DOHH2 (cell line): ENCODE measurements at regions not wholly inside any gene's neighbourhood (a gene's known extent, or its start where the extent isn't known, plus 50 kb on each side); places are given as distances from the start of the nearest gene placed in this dataset.

Experiments used
- H3F3A ChIP-seq: fragments of 200-600 bp; sonication (generic), shearing (Covaris generic); 2 replicates; pipeline ENCODE4 v1.6.0; 2016; ENCODE audit warnings: antibody characterized with exemption, mild to moderate bottlenecking; ENCODE audit not compliant: control insufficient read depth, insufficient read depth
- H3K27ac ChIP-seq: fragments of 200-600 bp; sonication (generic); 2 replicates; pipeline ENCODE4 v1.5.1; 2014; ENCODE audit warnings: low read depth, mild to moderate bottlenecking, low read length, moderate library complexity
- H3K27me3 ChIP-seq: fragments of 200-600 bp; sonication (generic); 2 replicates; pipeline ENCODE4 v1.6.1; 2014; ENCODE audit warnings: mild to moderate bottlenecking, low read length, mixed read lengths; ENCODE audit not compliant: control insufficient read depth
- H3K36me3 ChIP-seq: fragments of 200-600 bp; sonication (generic); 2 replicates; pipeline ENCODE4 v1.6.1; 2014; ENCODE audit warnings: mild to moderate bottlenecking, low read length, moderate library complexity, mixed read lengths; ENCODE audit not compliant: control insufficient read depth
- H3K4me1 ChIP-seq: fragments of 200-600 bp; sonication (generic); 2 replicates; pipeline ENCODE4 v1.6.1; 2014; ENCODE audit warnings: mild to moderate bottlenecking, low read length, mixed read lengths; ENCODE audit not compliant: control insufficient read depth
- H3K4me2 ChIP-seq: fragments of 200-600 bp; sonication (generic); 2 replicates; pipeline ENCODE4 v1.6.0; 2014; ENCODE audit warnings: mild to moderate bottlenecking, low read length, moderate library complexity
- H3K4me3 ChIP-seq: fragments of 200-600 bp; sonication (generic); 2 replicates; pipeline ENCODE4 v1.5.1; 2014; ENCODE audit warnings: mild to moderate bottlenecking, low read length, mixed read lengths
- H3K79me2 ChIP-seq: fragments of 200-600 bp; sonication (generic); 2 replicates; pipeline ENCODE4 v1.6.1; 2014; ENCODE audit warnings: mild to moderate bottlenecking, low read length, mixed read lengths; ENCODE audit not compliant: control insufficient read depth
- H3K9me2 ChIP-seq: fragments of 200-600 bp; sonication (generic); replicated peaks from 2 replicates; pipeline ENCODE4 v1.6.1; 2014; ENCODE audit warnings: mild to moderate bottlenecking, low read length, mixed read lengths; ENCODE audit not compliant: control insufficient read depth
- H3K9me3 ChIP-seq: fragments of 200-600 bp; sonication (generic); 2 replicates; pipeline ENCODE4 v1.6.1; 2014; ENCODE audit warnings: antibody characterized with exemption, low read length, mixed read lengths; ENCODE audit not compliant: control insufficient read depth, insufficient read depth
- H4K20me1 ChIP-seq: fragments of 200-600 bp; sonication (generic); 2 replicates; pipeline ENCODE4 v1.6.0; 2014; ENCODE audit warnings: low read depth, mild to moderate bottlenecking, antibody characterized with exemption, low read length, moderate library complexity; ENCODE audit not compliant: control insufficient read depth, insufficient read depth
- EZH2phosphoT487 ChIP-seq: fragments of 200-600 bp; sonication (generic); IDR thresholded peaks from 2 replicates; pipeline ENCODE4 v1.6.1; 2017; ENCODE audit warnings: borderline replicate concordance, mild to moderate bottlenecking, antibody characterized with exemption, low read length, moderate library complexity, mixed read lengths
- TF ChIP-seq, protein P1 (sequence below): fragments of 200-600 bp; sonication (generic); IDR thresholded peaks from one replicate; pipeline ENCODE4 v1.5.1; 2014; ENCODE audit warnings: antibody characterized with exemption, mild to moderate bottlenecking, low read depth, low read length; ENCODE audit not compliant: poor library complexity, severe bottlenecking

DNA sequence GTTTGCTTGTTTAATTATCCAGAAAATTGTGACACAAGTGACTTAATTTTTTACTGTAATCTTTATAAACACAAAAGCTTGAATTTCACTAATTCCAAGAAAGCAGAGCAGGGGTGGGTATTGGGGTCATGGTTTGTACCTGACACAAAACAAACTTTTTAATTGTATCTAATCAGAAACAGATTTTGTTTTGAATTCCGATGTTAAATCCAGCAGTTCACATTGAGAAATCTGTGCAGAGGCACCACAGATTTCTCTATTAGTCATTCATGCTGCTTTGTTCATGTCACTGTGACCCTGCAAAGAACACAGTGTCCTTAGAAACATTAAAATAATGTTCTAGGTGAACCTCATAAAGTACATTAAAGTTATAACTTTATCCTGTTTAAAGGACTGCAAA is 443.4 kb downstream of the NYAP2 start:
- H3K4me2 ChIP-seq, result no peak overlapping the region
- H3K9me2 ChIP-seq, result no peaks in the 10 kb centered on the region
- H3F3A ChIP-seq, result no peaks in the 10 kb centered on the region
- H3K27ac ChIP-seq, result no peak overlapping the region
- H3K4me3 ChIP-seq, result no peak overlapping the region
- H3K9me3 ChIP-seq, result no peaks in the 10 kb centered on the region
- no peaks in the 10 kb centered on the region for H4K20me1 ChIP-seq
- H3K27me3 ChIP-seq, result no peaks in the 10 kb centered on the region
- H3K36me3 ChIP-seq, result no peaks in the 10 kb centered on the region
- H3K4me1 ChIP-seq, result no peaks in the 10 kb centered on the region
- no peaks in the 10 kb centered on the region for H3K79me2 ChIP-seq
- no peak for TF ChIP-seq EZH2phosphoT487
- TF ChIP-seq, protein P1, sequence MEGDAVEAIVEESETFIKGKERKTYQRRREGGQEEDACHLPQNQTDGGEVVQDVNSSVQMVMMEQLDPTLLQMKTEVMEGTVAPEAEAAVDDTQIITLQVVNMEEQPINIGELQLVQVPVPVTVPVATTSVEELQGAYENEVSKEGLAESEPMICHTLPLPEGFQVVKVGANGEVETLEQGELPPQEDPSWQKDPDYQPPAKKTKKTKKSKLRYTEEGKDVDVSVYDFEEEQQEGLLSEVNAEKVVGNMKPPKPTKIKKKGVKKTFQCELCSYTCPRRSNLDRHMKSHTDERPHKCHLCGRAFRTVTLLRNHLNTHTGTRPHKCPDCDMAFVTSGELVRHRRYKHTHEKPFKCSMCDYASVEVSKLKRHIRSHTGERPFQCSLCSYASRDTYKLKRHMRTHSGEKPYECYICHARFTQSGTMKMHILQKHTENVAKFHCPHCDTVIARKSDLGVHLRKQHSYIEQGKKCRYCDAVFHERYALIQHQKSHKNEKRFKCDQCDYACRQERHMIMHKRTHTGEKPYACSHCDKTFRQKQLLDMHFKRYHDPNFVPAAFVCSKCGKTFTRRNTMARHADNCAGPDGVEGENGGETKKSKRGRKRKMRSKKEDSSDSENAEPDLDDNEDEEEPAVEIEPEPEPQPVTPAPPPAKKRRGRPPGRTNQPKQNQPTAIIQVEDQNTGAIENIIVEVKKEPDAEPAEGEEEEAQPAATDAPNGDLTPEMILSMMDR, result no peak

DNA sequence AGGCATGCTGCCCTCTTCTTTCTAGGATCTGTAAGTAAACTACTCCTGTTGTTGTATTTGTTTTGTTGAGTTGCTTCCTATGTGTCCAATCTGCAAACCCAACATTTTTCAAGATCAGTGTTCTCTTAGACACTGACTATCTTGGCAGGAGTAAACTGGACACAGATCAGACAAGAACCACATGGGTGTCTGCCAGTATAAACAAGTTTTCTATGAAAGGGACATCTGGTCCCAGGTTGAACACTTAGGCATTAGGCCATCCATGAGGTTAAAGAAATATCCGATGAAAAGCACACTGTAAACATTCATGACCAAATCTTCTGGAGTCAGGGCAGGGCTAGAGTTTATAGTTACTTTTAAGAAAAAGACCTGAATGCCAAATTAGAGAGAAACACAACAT is 441.8 kb downstream of the NYAP2 start:
- no peaks in the 10 kb centered on the region for H3K9me3 ChIP-seq
- TF ChIP-seq EZH2phosphoT487, result no peak
- TF ChIP-seq, protein P1, result no peak
- no peaks in the 10 kb centered on the region for H3K79me2 ChIP-seq
- no peaks in the 10 kb centered on the region for H3K27me3 ChIP-seq
- H4K20me1 ChIP-seq, result no peaks in the 10 kb centered on the region
- H3K9me2 ChIP-seq, result no peaks in the 10 kb centered on the region
- no peaks in the 10 kb centered on the region for H3K36me3 ChIP-seq
- no peak overlapping the region for H3K4me3 ChIP-seq
- H3K4me1 ChIP-seq, result no peaks in the 10 kb centered on the region
- no peak overlapping the region for H3K27ac ChIP-seq
- no peak overlapping the region for H3K4me2 ChIP-seq
- H3F3A ChIP-seq, result no peaks in the 10 kb centered on the region

DNA sequence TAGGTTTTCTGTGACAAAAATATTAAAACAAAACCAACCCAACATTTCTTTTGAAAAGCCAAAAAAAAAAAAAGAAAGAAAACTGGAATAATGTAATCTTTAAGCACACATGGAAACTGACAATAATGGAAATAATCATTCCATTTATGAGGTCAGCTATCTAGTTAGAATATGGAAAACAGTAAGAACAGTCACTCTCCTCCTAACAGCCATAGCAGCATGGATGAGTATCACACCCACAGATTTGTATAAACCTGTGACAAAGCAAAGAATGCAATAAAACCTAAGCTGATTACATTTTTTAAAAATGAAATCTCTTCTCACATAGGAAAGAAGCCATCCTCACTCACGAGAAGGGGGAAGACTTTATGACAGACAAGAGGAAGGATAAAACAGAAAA is 437.8 kb downstream of the NYAP2 start:
- no peak overlapping the region for H3K4me2 ChIP-seq
- no peak overlapping the region for H3K4me3 ChIP-seq
- H3K79me2 ChIP-seq, result no peaks in the 10 kb centered on the region
- H3K36me3 ChIP-seq, result no peaks in the 10 kb centered on the region
- no peaks in the 10 kb centered on the region for H3K4me1 ChIP-seq
- no peak overlapping the region for H3K27ac ChIP-seq
- TF ChIP-seq, protein P1, result no peak
- TF ChIP-seq EZH2phosphoT487, result no peak
- H3F3A ChIP-seq, result no peaks in the 10 kb centered on the region
- H3K27me3 ChIP-seq, result no peaks in the 10 kb centered on the region
- H3K9me3 ChIP-seq, result no peaks in the 10 kb centered on the region
- H4K20me1 ChIP-seq, result no peaks in the 10 kb centered on the region
- H3K9me2 ChIP-seq, result no peaks in the 10 kb centered on the region
